ENCODE measurements at regions not wholly inside any gene's neighbourhood (a gene's known extent, or its start where the extent isn't known, plus 50 kb on each side); places are given as distances from the start of the nearest gene placed in this dataset.

DNA sequence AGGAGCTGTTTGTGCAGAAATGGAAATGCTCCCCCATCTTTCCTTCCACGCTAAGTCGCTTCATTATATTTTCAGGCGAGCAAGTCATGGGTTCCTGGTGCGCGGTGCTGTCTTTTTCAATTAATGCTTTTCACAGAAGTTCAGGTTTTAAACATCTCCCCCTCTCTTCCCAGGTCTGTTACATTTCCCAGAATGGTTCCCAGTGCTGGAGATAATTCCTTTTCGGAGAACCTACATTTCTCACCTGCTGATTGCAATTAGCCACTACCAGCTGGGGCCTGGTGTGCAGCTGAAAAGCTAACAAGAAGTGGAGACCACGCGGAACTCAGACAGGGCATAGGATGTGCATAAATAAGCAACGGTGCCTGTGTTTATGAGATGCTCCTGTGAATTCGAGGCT, 217.8 kb downstream of the MID1IP1 start:
- H3K36me3 ChIP-seq = no peaks in the 10 kb centered on the region
- no peak overlapping the region for H3K27ac ChIP-seq
- no peaks in the 10 kb centered on the region for H3K9me3 ChIP-seq
- peaks cover 0 to 54% of the 10 kb centered on the region in 2 donors for H3K27me3 ChIP-seq
- intact Hi-C loops (cut with DNase I; ENCODE audit: low total_unique reads) = no loop called here
- H3K4me3 ChIP-seq = no peak overlapping the region
- TF ChIP-seq POLR2A (IDR thresholded peaks at IDR 0.05) (no peak), POLR2AphosphoS5 (IDR thresholded peaks at IDR 0.05) (no peak)
- TF ChIP-seq, protein P1, sequence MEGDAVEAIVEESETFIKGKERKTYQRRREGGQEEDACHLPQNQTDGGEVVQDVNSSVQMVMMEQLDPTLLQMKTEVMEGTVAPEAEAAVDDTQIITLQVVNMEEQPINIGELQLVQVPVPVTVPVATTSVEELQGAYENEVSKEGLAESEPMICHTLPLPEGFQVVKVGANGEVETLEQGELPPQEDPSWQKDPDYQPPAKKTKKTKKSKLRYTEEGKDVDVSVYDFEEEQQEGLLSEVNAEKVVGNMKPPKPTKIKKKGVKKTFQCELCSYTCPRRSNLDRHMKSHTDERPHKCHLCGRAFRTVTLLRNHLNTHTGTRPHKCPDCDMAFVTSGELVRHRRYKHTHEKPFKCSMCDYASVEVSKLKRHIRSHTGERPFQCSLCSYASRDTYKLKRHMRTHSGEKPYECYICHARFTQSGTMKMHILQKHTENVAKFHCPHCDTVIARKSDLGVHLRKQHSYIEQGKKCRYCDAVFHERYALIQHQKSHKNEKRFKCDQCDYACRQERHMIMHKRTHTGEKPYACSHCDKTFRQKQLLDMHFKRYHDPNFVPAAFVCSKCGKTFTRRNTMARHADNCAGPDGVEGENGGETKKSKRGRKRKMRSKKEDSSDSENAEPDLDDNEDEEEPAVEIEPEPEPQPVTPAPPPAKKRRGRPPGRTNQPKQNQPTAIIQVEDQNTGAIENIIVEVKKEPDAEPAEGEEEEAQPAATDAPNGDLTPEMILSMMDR (IDR thresholded peaks at IDR 0.05) = no peak
- no peak for DNase-seq (ENCODE audit: low spot score in 2 of 2)
- no peaks in the 10 kb centered on the region for H3K4me1 ChIP-seq

DNA sequence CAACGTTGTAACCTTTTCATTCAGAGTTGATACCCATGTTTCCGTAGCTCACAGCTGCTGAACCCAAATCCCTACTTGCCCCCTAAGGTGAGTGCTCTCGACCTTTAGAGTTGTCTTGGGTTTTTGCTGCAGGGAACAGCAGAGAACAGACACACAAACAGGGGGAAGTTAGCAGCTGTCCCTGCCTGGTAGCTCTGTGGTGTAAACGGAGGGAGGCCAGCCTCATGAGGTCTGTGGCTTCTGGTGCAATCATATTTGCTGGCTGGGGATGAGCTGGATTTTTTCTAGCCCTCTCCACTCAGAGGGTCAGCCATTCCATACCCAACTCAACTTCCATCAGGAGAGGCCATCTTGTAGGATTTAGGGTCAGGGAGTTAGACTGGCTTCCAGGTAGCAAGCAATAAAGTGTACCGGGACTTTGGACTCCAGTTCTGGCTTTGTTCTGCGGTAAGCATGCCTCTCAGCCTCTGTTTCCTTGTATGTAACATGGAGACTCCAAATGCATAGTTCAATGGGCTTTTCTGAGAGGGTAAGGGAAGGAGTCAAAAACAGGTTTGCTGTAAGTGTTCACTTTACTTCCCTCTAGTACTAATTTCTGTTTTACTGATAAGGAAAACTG, 218.9 kb downstream of the MID1IP1 start:
- H3K4me3 ChIP-seq = no peak overlapping the region
- H3K9me3 ChIP-seq = no peaks in the 10 kb centered on the region
- no peak overlapping the region for H3K27ac ChIP-seq
- peaks cover 0 to 48% of the 10 kb centered on the region in 2 donors for H3K27me3 ChIP-seq
- TF ChIP-seq POLR2A (IDR thresholded peaks at IDR 0.05) = no peak
- no peak for TF ChIP-seq POLR2AphosphoS5 (IDR thresholded peaks at IDR 0.05)
- TF ChIP-seq, protein P1 (IDR thresholded peaks at IDR 0.05) = no peak
- H3K4me1 ChIP-seq = no peaks in the 10 kb centered on the region
- H3K36me3 ChIP-seq = no peaks in the 10 kb centered on the region
- intact Hi-C loops (cut with DNase I; ENCODE audit: low total_unique reads) = no loop called here
- no peak for DNase-seq (ENCODE audit: low spot score in 2 of 2)

DNA sequence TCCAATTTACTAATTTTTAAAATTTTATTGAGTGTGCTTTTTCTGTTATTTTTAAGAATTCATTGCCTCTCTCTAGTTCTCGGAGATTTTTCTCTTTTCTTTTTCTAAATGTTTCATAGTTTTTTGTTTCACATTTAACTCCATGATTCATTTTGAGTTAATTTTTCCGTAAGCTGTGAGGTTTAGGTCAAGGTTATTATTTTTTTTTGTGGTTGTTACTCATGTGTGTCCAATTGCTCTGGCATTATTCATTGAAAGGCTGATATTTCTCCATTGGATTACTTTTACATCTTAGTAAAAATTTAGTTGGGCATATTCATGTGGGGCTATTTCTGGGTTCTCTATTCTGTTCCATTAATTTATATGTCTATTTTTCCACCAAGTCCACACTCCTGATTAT, 220.8 kb downstream of the MID1IP1 start:
- H3K4me3 ChIP-seq = no peak overlapping the region

DNA sequence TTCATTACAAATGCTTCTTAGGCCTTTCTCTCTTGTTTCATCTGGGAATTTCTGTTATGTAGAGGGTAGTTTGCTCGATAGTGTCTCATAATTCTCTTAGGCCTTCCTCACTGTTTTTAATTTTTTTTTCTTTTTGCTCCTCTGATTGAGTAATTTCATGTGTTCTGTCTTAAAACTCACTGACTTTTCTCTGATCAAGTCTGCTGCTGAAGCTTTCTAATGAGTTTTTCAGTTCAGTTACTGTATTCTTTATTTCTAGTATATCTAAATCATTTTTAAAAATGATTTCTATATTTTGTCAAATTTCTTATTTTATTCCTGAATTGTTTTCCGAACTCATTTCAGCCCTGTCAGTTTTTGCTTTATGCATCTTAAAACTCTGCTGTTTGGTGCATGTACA, 228.0 kb downstream of the MID1IP1 start:
- H3K27ac ChIP-seq = no peak overlapping the region
- peaks cover 8 to 43% of the 10 kb centered on the region in 2 donors for H3K9me3 ChIP-seq
- intact Hi-C loops (cut with DNase I; ENCODE audit: low total_unique reads) = loop anchor here (5.0 kb wide), 1 partner anchor 493 kb away; no protein-coding TSS in a partner anchor
- peaks cover 0 to 8% of the 10 kb centered on the region in 2 donors for H3K27me3 ChIP-seq
- no peak overlapping the region for H3K4me3 ChIP-seq
- H3K36me3 ChIP-seq = no peaks in the 10 kb centered on the region
- DNase-seq (ENCODE audit: low spot score in 2 of 2) = no peak
- no peaks in the 10 kb centered on the region for H3K4me1 ChIP-seq
- no peak for TF ChIP-seq POLR2A (IDR thresholded peaks at IDR 0.05)

More for the DNA sequence above, 220.8 kb downstream of the MID1IP1 start:
- TF ChIP-seq, protein P1 (IDR thresholded peaks at IDR 0.05) = no peak
- no peak for TF ChIP-seq POLR2AphosphoS5 (IDR thresholded peaks at IDR 0.05)
- TF ChIP-seq POLR2A (IDR thresholded peaks at IDR 0.05) = no peak
- Histone ChIP-seq H3K36me3 (no peaks in the 10 kb centered on the region), H3K27ac (no peak overlapping the region), H3K4me1 (no peaks in the 10 kb centered on the region), H3K27me3 (peaks cover 0 to 32% of the 10 kb centered on the region in 2 donors), H3K9me3 (no peaks in the 10 kb centered on the region)
- no peak for DNase-seq (ENCODE audit: low spot score in 2 of 2)
- intact Hi-C loops (cut with DNase I; ENCODE audit: low total_unique reads) = no loop called here

DNA sequence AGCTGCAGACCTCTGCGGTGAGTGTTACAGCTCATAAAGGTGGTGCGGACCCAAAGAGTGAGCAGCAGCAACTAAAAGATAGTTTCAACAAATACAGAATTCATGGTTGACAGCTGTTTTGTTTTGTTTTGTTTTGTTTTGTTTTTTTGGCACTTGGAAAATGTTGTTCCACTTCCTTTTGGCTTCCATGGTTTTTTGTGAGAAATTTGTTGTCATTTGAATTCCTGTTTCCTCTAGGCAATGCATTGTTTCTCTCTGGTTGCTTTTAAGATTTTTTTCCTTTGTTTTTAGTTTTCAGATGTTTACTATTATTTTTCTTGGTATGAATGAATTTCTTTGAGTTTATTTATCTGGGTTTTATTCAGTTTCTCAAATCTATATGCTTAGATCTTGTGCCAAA, 229.4 kb downstream of the MID1IP1 start:
- peaks cover 0 to 8% of the 10 kb centered on the region in 2 donors for H3K27me3 ChIP-seq
- no peak for DNase-seq (ENCODE audit: low spot score in 2 of 2)
- H3K4me3 ChIP-seq = no peak overlapping the region
- intact Hi-C loops (cut with DNase I; ENCODE audit: low total_unique reads) = no loop called here
- no peaks in the 10 kb centered on the region for H3K36me3 ChIP-seq
- no peaks in the 10 kb centered on the region for H3K4me1 ChIP-seq
- H3K27ac ChIP-seq = no peak overlapping the region
- TF ChIP-seq POLR2A (IDR thresholded peaks at IDR 0.05) (no peak), POLR2AphosphoS5 (IDR thresholded peaks at IDR 0.05) (no peak)
- TF ChIP-seq, protein P1 (IDR thresholded peaks at IDR 0.05) = no peak
- H3K9me3 ChIP-seq = peaks cover 8 to 48% of the 10 kb centered on the region in 2 donors
